KMS-11 (cell line): ENCODE measurements at regions not wholly inside any gene's neighbourhood (a gene's known extent, or its start where the extent isn't known, plus 50 kb on each side); places are given as distances from the start of the nearest gene placed in this dataset.

Experiments
- H2AFZ ChIP-seq: fragments of 200-600 bp; sonication (generic); 2 replicates; pipeline ENCODE4 v1.6.1; 2016; ENCODE audit warnings: antibody characterized with exemption, mixed run types, low read depth
- H3K27ac ChIP-seq: fragments of 200-600 bp; sonication (generic); 2 replicates; pipeline ENCODE4 v1.6.1; 2016; ENCODE audit warnings: mild to moderate bottlenecking, mixed run types
- H3K27me3 ChIP-seq: fragments of 200-600 bp; sonication (generic); 2 replicates; pipeline ENCODE4 v1.6.1; 2017; ENCODE audit warnings: mild to moderate bottlenecking, low read depth, mixed run types, moderate library complexity; ENCODE audit not compliant: insufficient read depth
- H3K36me3 ChIP-seq: fragments of 200-600 bp; sonication (generic); 2 replicates; pipeline ENCODE4 v1.6.1; 2017; ENCODE audit warnings: mild to moderate bottlenecking, mixed run types; ENCODE audit not compliant: insufficient read depth
- H3K4me1 ChIP-seq: fragments of 200-600 bp; sonication (generic); 2 replicates; pipeline ENCODE4 v1.6.1; 2016; ENCODE audit warnings: mild to moderate bottlenecking, low read depth, mixed run types; ENCODE audit not compliant: poor library complexity, severe bottlenecking
- H3K4me2 ChIP-seq: fragments of 200-600 bp; sonication (generic); 2 replicates; pipeline ENCODE4 v1.7.0; 2016; ENCODE audit warnings: mild to moderate bottlenecking, mixed run types
- H3K4me3 ChIP-seq: fragments of 200-600 bp; sonication (generic); IDR thresholded peaks from 2 replicates; pipeline ENCODE4 v1.6.1; 2017; ENCODE audit warnings: low read depth, low read length, mixed read lengths; ENCODE audit not compliant: insufficient read depth
- H3K79me2 ChIP-seq: fragments of 200-600 bp; sonication (generic); 2 replicates; pipeline ENCODE4 v1.6.1; 2016; ENCODE audit warnings: low read depth, mixed run types; ENCODE audit not compliant: insufficient read depth
- H3K9ac ChIP-seq: fragments of 200-600 bp; sonication (generic); 2 replicates; pipeline ENCODE4 v1.6.1; 2016; ENCODE audit warnings: mild to moderate bottlenecking, mixed run types
- H4K20me1 ChIP-seq: fragments of 200-600 bp; sonication (generic); 2 replicates; pipeline ENCODE4 v1.6.1; 2016; ENCODE audit warnings: mild to moderate bottlenecking, mixed run types; ENCODE audit not compliant: insufficient read depth
- CTCF ChIP-seq: fragments of 200-600 bp; sonication (generic); conservative IDR thresholded peaks from 2 replicates; pipeline ENCODE4 v1.6.1; 2017; ENCODE audit warnings: low read depth, mild to moderate bottlenecking, antibody characterized with exemption, low read length, moderate library complexity, mixed read lengths

- no peaks in the 10 kb centered on the region for H3K27me3 ChIP-seq
- no peak overlapping the region for H3K27ac ChIP-seq
- no peaks in the 10 kb centered on the region for H3K36me3 ChIP-seq
- no peak overlapping the region for H3K4me2 ChIP-seq
- H3K4me3 ChIP-seq, result no peak overlapping the region
- no peak for TF ChIP-seq CTCF
- no peak overlapping the region for H3K9ac ChIP-seq
- H4K20me1 ChIP-seq, result no peaks in the 10 kb centered on the region
- H3K4me1 ChIP-seq, result peaks cover 7% of the 10 kb centered on the region
- H3K79me2 ChIP-seq, result no peaks in the 10 kb centered on the region
- no peak overlapping the region for H2AFZ ChIP-seq
Measured at GRCh38 chr2:145411493-145411892, 891.6 kb upstream of the ZEB2 start.

GRCh38 chr2:145410086-145410485 is 890.2 kb upstream of the ZEB2 start:
- no peaks in the 10 kb centered on the region for H3K36me3 ChIP-seq
- no peak overlapping the region for H3K4me3 ChIP-seq
- peaks cover 7% of the 10 kb centered on the region for H3K4me1 ChIP-seq
- no peak overlapping the region for H3K9ac ChIP-seq
- H3K27ac ChIP-seq, result no peak overlapping the region
- no peak overlapping the region for H3K4me2 ChIP-seq
- H3K27me3 ChIP-seq, result no peaks in the 10 kb centered on the region
- no peak for TF ChIP-seq CTCF
- H3K79me2 ChIP-seq, result no peaks in the 10 kb centered on the region
- no peak overlapping the region for H2AFZ ChIP-seq
- no peaks in the 10 kb centered on the region for H4K20me1 ChIP-seq

- no peak for TF ChIP-seq CTCF
- H3K4me1 ChIP-seq, result peaks cover 7% of the 10 kb centered on the region
- no peaks in the 10 kb centered on the region for H4K20me1 ChIP-seq
- H3K9ac ChIP-seq, result no peak overlapping the region
- no peaks in the 10 kb centered on the region for H3K27me3 ChIP-seq
- no peak overlapping the region for H2AFZ ChIP-seq
- H3K27ac ChIP-seq, result no peak overlapping the region
- no peaks in the 10 kb centered on the region for H3K36me3 ChIP-seq
- no peaks in the 10 kb centered on the region for H3K79me2 ChIP-seq
- H3K4me2 ChIP-seq, result no peak overlapping the region
- H3K4me3 ChIP-seq, result no peak overlapping the region
Measured at GRCh38 chr2:145408980-145409379, 889.1 kb upstream of the ZEB2 start.

GRCh38 chr2:145404690-145405089 is 884.8 kb upstream of the ZEB2 start:
- H3K4me1 ChIP-seq, result no peaks in the 10 kb centered on the region
- H3K4me2 ChIP-seq, result no peak overlapping the region
- H3K27me3 ChIP-seq, result no peaks in the 10 kb centered on the region
- no peaks in the 10 kb centered on the region for H4K20me1 ChIP-seq
- no peak overlapping the region for H3K9ac ChIP-seq
- no peak overlapping the region for H3K4me3 ChIP-seq
- H3K36me3 ChIP-seq, result no peaks in the 10 kb centered on the region
- H3K79me2 ChIP-seq, result no peaks in the 10 kb centered on the region
- no peak overlapping the region for H2AFZ ChIP-seq
- TF ChIP-seq CTCF, result no peak
- no peak overlapping the region for H3K27ac ChIP-seq
